ENCODE measurements at regions not wholly inside any gene's neighbourhood (a gene's known extent, or its start where the extent isn't known, plus 50 kb on each side); places are given as distances from the start of the nearest gene placed in this dataset.

- no peak for DNase-seq
These were observed 263.4 kb upstream of the TLE3 start for GRCh38 chr15:70361106-70361505.

- no peak for DNase-seq
These were observed 261.3 kb upstream of the TLE3 start for GRCh38 chr15:70358871-70359647.

- DNase-seq = no peak
These were observed 260.5 kb upstream of the TLE3 start for GRCh38 chr15:70358011-70358819.

GRCh38 chr15:70357453-70357852 lies 259.7 kb upstream of the TLE3 start:
- DNase-seq = no peak

- no peak for DNase-seq
These were observed 259.2 kb upstream of the TLE3 start for GRCh38 chr15:70356919-70357318.

GRCh38 chr15:70356062-70356860 lies 258.5 kb upstream of the TLE3 start:
- DNase-seq = no peak

- no peak for DNase-seq
These were observed 257.6 kb upstream of the TLE3 start for GRCh38 chr15:70355275-70355795.

GRCh38 chr15:70354346-70354905 lies 256.7 kb upstream of the TLE3 start:
- DNase-seq = no peak

GRCh38 chr15:70353606-70354345 lies 256.1 kb upstream of the TLE3 start:
- DNase-seq = no peak

- no peak for DNase-seq
These were observed 254.4 kb upstream of the TLE3 start for GRCh38 chr15:70351941-70352774.

GRCh38 chr15:70351391-70351790 lies 253.7 kb upstream of the TLE3 start:
- DNase-seq = no peak

GRCh38 chr15:70348581-70349344 lies 251.0 kb upstream of the TLE3 start:
- no peak for DNase-seq

- no peak for DNase-seq
These were observed 250.5 kb upstream of the TLE3 start for GRCh38 chr15:70348226-70348543.

GRCh38 chr15:70347321-70348225 lies 249.9 kb upstream of the TLE3 start:
- no peak for DNase-seq

GRCh38 chr15:70345251-70346019 lies 247.7 kb upstream of the TLE3 start:
- no peak for DNase-seq

- no peak for DNase-seq
These were observed 246.9 kb upstream of the TLE3 start for GRCh38 chr15:70344666-70345065.

GRCh38 chr15:70343961-70344621 lies 246.4 kb upstream of the TLE3 start:
- DNase-seq = no peak
